Fibroblast of lung (primary cell): ENCODE measurements at regions not wholly inside any gene's neighbourhood (a gene's known extent, or its start where the extent isn't known, plus 50 kb on each side); places are given as distances from the start of the nearest gene placed in this dataset.

Experiments
- DNase-seq, 2 donors: peaks; one replicate each; pipeline versions ENCODE4 v3.0.0 to v3.0.0-alpha.2; 2010; ENCODE audit warnings: low read depth in 2 of 2
- H2AFZ ChIP-seq: 2 replicates; pipeline ENCODE4 v1.5.1; 2012; ENCODE audit warnings: low read length, control low read depth, inconsistent platforms
- H3K27ac ChIP-seq: 2 replicates; pipeline ENCODE4 v1.5.1; 2011; ENCODE audit warnings: low read length, control low read depth; ENCODE audit not compliant: insufficient read depth
- H3K27me3 ChIP-seq: 2 replicates; pipeline ENCODE4 v1.5.1; 2011; ENCODE audit warnings: mild to moderate bottlenecking, low read length; ENCODE audit not compliant: control insufficient read depth, insufficient read depth
- H3K36me3 ChIP-seq: 2 replicates; pipeline ENCODE4 v1.5.1; 2011; ENCODE audit warnings: low read length; ENCODE audit not compliant: control insufficient read depth, insufficient read depth
- H3K4me1 ChIP-seq: 2 replicates; pipeline ENCODE4 v1.5.1; 2011; ENCODE audit warnings: low read length; ENCODE audit not compliant: control insufficient read depth, insufficient read depth; ENCODE audit errors: extremely low read depth
- H3K4me2 ChIP-seq: 2 replicates; pipeline ENCODE4 v1.5.1; 2011; ENCODE audit warnings: low read length, control low read depth; ENCODE audit not compliant: insufficient read depth; ENCODE audit errors: extremely low read depth
- H3K4me3 ChIP-seq, 4 experiments: fragments of 200-600 bp in 1 of 4; sonication (generic) in 1 of 4; replicated peaks in 1 of 4; 2 replicates each; pipeline ENCODE4 v1.5.1; 2011 to 2016; ENCODE audit warnings: low read length in 4 of 4, low read depth in 3 of 4, mild to moderate bottlenecking in 3 of 4, control low read depth in 2 of 4, inconsistent platforms in 1 of 4, mixed read lengths in 1 of 4; ENCODE audit not compliant: insufficient read depth in 1 of 4; ENCODE audit errors: control extremely low read depth in 1 of 4
- H3K79me2 ChIP-seq: 2 replicates; pipeline ENCODE4 v1.5.1; 2012; ENCODE audit warnings: mild to moderate bottlenecking, low read length, inconsistent platforms; ENCODE audit not compliant: control insufficient read depth, insufficient read depth
- H3K9ac ChIP-seq: 2 replicates; pipeline ENCODE4 v1.5.1; 2011; ENCODE audit warnings: mild to moderate bottlenecking, low read length, control low read depth; ENCODE audit not compliant: insufficient read depth
- H3K9me3 ChIP-seq: 2 replicates; pipeline ENCODE4 v1.5.1; 2012; ENCODE audit warnings: low read depth, low read length; ENCODE audit not compliant: control insufficient read depth, insufficient read depth
- H4K20me1 ChIP-seq: 2 replicates; pipeline ENCODE4 v1.5.1; 2011; ENCODE audit warnings: low read length; ENCODE audit not compliant: control insufficient read depth, insufficient read depth; ENCODE audit errors: extremely low read depth
- CTCF ChIP-seq, 2 donors: IDR thresholded peaks in 1 of 2; conservative IDR thresholded peaks in 1 of 2; 1 replicate in 1 of 2; 2 replicates in 1 of 2; pipeline ENCODE4 v1.5.1; 2011 to 2012; ENCODE audit warnings: low read length in 2 of 2, control low read depth in 1 of 2, inconsistent platforms in 1 of 2, low read depth in 1 of 2, mild to moderate bottlenecking in 1 of 2
- EZH2 ChIP-seq: IDR thresholded peaks from 2 replicates; pipeline ENCODE4 v1.5.1; 2012; ENCODE audit warnings: low read length, control low read depth, mild to moderate bottlenecking; ENCODE audit errors: missing control alignments

- no peaks in the 10 kb centered on the region for H3K4me1 ChIP-seq
- no peak overlapping the region for H3K9ac ChIP-seq
- no peak overlapping the region for H3K4me2 ChIP-seq
- no peak overlapping the region for H3K4me3 ChIP-seq
- no peaks in the 10 kb centered on the region for H4K20me1 ChIP-seq
- H3K27me3 ChIP-seq, result no peaks in the 10 kb centered on the region
- TF ChIP-seq CTCF (conservative IDR thresholded peaks at IDR 0.05 in 1 of 2, IDR thresholded peaks at IDR 0.05 in 1 of 2; ENCODE audit: low read depth in 1 of 2, low read length in 2 of 2), result no peak
- TF ChIP-seq EZH2, result no peak
- H3K27ac ChIP-seq, result no peak overlapping the region
- no peaks in the 10 kb centered on the region for H3K9me3 ChIP-seq
- no peak overlapping the region for H2AFZ ChIP-seq
- no peak for DNase-seq
- no peaks in the 10 kb centered on the region for H3K36me3 ChIP-seq
- H3K79me2 ChIP-seq, result no peaks in the 10 kb centered on the region
Measured at GRCh38 chr13:59451236-59451635, 712.5 kb downstream of the DIAPH3 start.

DNA sequence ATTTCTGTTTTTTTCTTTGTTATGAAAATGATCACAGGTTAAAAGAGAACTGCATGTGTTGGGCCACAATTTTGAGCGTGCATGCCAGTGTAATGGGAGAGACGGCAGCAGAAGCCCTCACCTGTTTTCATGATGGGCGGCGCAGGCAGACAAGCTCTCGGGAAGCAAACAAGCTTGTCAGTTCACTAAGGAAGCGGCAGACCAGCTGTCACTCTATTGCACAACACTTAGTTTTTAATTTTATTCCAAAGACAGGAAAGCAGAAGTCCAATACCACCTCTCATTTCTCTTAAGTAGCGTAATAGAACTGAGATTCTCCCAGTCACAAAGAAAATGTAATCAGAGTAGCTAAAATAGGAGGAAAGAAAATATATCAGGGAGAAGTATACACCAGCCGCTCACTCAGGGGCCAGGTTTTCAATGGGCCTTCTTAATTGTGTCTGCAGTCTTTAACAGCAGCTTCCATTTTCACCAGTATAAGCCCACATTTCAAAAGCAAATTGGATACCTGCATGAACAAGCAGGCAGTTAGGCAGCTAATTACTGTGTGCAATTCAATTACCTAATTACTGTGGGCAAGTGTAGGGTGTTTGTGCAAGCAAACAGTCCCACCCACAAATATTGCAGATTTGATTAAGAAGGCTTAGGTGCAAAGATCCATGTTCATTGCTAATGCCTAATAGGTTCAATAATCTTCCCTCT lies 711.4 kb downstream of the DIAPH3 start:
- Histone ChIP-seq H4K20me1 (no peaks in the 10 kb centered on the region), H3K27ac (no peak overlapping the region), H3K36me3 (no peaks in the 10 kb centered on the region), H3K9ac (no peak overlapping the region), H3K79me2 (no peaks in the 10 kb centered on the region), H3K4me3 (no peak overlapping the region), H3K4me2 (no peak overlapping the region), H3K4me1 (no peaks in the 10 kb centered on the region), H3K9me3 (no peaks in the 10 kb centered on the region), H2AFZ (no peak overlapping the region), H3K27me3 (no peaks in the 10 kb centered on the region)
- DNase-seq, result no peak
- no peak for TF ChIP-seq CTCF (conservative IDR thresholded peaks at IDR 0.05 in 1 of 2, IDR thresholded peaks at IDR 0.05 in 1 of 2; ENCODE audit: low read depth in 1 of 2, low read length in 2 of 2)
- TF ChIP-seq EZH2, result no peak

- DNase-seq, result peak; percentile 88 to 96
- TF ChIP-seq EZH2 (no peak), CTCF (conservative IDR thresholded peaks at IDR 0.05 in 1 of 2, IDR thresholded peaks at IDR 0.05 in 1 of 2; ENCODE audit: low read depth in 1 of 2, low read length in 2 of 2) (no peak)
- H2AFZ ChIP-seq, result peak overlapping the region; percentile 29
- no peak overlapping the region for H3K4me2 ChIP-seq
- no peaks in the 10 kb centered on the region for H3K36me3 ChIP-seq
- H3K9ac ChIP-seq, result no peak overlapping the region
- no peak overlapping the region for H3K4me3 ChIP-seq
- H3K4me1 ChIP-seq, result no peaks in the 10 kb centered on the region
- H3K9me3 ChIP-seq, result no peaks in the 10 kb centered on the region
- H3K79me2 ChIP-seq, result no peaks in the 10 kb centered on the region
- no peaks in the 10 kb centered on the region for H4K20me1 ChIP-seq
- H3K27ac ChIP-seq, result no peak overlapping the region
- H3K27me3 ChIP-seq, result no peaks in the 10 kb centered on the region
Measured at GRCh38 chr13:59458908-59459579, 704.7 kb downstream of the DIAPH3 start.
